GM19240 (cell line): ENCODE measurements at regions not wholly inside any gene's neighbourhood (a gene's known extent, or its start where the extent isn't known, plus 50 kb on each side); places are given as distances from the start of the nearest gene placed in this dataset.

ENCODE experiments used
- DNase-seq: peaks from one replicate; pipeline ENCODE4 v3.0.0; 2011; ENCODE audit warnings: low spot score; ENCODE audit not compliant: insufficient read length

DNA sequence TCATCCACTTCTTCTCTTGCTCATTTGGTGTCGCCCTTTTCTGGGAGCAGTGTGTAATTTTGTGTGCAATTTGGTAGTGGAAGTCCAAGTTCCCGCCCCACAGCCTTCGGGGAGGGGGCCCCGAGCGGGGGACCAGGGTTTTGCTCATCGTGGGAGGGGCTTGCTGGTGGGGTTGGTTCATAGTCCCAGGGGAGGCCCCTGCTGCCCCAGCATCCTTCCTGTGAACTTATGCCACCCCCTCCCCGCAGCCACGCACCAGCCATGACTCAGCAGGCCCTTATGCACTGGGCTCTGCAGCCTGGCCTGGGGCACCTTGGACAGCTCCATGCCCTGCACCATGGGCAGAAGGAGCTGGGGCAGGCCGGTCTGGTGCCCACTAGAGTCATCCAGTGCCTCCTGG is 1183.6 kb downstream of the BRD1 start:
- no peak for DNase-seq

DNA sequence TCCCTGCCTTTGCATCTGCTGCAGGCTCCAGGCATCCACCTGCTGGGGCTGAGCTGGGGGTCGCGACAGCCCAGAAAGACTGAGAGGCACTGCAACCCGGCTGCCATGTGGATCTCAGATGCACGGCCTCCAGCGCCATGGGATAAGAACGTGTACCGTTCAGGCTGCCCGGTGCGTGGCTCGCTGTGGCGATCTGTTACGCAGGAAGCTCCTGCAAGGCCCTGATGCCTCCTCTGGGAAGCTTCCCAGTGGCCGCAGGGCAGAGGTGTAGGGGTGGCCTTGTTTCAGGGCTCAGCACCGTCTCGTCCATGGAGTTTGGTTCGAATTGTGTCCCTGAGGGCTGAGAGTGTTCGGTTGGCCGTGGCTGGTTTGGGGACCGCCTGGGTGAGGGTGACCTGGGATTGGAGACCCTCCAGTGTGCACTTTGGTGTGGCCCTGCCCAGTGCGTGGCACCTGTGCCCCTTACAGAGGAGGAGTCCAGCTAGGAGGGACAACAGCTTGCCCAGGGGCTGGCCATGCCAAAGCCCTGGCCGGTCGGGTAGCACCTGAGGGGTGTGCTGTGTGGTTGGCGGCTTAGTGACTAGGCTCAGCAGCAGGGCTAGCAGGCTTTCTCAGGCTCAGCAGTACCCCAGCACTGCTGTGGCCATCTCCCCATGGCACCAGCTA is 1184.5 kb downstream of the BRD1 start:
- DNase-seq: no peak

DNA sequence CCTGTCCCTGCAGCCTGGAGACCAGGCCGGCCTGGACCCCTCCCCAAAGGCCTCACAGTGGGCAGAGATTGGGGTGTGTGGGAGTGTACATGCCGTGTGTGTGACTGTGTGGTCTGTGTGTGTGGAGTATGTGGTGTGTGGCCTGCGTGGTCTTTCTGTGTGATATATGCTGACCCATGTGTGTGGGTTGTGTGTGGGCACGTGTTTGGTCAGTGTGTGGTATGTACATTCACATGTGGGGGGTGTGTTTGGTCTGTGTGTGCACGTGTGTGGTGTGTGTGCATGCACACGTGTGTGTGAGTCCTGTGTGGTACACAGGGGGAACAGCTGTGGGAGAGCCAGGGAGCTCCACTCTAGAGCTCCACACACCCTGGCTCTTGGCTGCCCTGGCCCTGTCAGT is 1185.1 kb downstream of the BRD1 start:
- DNase-seq: no peak

DNA sequence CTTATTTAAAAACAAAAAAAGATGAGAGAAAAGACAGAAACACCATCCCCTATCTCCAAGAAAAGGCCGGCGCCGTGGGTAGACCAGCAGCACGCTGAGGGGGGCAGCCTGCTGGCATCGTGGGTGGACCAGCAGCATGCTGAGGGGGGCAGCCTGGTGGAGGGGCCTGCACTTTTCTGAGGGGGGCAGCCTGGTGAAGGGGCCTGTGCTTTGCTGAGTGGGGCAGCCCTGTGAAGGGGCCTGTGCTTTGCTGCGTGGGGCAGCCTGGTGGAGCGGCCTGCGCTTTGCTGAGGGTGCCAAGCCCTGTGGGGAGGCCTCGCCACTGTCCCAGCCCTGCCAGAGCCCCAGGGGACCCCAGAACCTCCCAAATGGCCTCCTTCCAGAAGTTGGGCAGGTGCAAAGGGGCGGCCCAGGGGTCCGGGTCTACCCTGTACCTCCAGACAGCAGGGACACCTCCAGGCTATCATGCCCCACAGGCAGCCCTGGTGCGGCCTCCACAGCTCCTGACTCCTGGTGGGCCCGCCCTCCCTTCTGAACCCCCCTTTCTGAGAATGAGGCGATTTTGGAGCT is 1185.7 kb downstream of the BRD1 start:
- no peak for DNase-seq

DNA sequence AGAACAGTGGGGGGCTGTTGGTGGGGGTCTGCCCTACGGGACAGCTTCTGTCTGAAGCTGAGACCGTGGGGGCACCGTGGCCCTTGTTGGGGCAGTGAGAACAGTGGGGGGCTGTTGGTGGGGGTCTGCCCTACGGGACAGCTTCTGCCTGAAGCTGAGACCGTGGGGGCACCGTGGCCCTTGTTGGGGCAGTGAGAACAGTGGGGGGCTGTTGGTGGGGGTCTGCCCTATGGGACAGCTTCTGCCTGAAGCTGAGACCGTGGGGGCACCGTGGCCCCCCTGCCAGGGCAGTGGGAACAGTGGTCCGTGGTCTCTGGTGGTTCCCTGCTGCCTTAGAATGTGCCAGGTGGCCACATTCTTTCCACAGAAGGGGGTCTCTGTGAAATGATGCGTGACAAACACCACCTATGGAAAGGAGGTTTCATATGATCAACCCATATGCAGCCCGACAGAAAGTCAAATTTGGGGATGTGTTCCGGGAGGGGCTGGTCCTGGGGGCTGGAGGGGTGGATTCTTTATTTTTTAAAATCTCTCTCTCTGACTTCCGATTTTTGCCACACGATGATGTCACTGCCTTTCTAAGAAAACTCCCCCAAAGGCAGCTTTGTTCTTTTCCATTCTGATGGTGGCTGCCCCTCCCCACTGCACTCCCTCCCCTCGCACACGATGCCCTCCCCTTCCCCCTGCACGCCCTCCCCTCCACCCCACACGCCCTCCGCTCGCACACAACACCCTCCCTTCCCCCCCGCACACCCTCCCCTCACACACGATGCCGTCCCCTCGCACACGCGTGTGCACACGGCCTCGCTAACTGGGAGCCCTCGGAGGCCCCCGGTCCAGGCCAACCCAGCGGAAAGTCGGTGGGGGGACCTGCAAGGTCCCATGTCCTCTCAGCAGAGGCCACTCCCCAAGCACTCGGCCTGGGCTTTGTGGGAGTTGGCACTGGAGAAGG is 1186.5 kb downstream of the BRD1 start:
- no peak for DNase-seq

DNA sequence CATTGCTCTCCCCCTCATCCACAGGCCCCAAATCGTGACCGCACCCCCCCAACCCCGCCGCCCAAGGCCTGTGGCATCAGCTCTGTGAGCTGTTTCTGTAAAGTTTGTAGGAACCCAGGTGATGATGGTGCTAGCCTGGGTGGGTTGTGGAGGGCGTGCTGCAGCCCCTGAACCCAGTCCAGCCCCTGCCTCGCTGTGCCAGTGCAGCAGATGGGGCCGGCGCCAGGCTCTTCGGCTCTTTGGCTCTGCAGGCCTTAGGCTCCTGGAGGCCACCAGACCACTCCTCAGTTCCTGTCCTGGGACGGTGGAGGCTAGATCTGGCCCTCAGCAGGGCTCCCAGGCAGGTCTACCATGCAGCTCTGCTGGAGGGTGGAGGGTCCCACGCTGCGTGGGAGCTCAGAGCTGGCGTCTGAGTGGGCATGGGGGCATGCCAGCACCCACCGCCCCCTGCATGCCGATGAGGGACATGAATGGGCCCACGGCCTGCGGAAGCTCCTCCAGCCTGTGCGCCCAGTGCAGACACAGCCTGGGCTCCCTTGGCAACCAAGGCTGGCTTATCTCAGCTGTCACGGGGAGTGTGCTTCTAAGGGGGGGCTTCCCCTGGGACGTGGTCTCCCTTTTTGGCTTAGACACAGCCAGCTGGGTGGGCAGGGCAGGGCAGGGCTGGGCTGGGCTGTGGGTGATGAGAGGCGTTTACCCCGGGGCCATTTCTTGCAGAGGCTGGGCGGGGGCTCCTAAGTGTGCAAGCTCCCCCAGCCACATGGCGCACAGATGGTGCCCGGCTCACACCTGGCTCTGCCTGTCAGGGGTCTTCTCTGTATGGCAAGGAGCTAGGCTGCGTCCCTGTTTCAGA is 1187.6 kb downstream of the BRD1 start:
- DNase-seq: no peak

DNA sequence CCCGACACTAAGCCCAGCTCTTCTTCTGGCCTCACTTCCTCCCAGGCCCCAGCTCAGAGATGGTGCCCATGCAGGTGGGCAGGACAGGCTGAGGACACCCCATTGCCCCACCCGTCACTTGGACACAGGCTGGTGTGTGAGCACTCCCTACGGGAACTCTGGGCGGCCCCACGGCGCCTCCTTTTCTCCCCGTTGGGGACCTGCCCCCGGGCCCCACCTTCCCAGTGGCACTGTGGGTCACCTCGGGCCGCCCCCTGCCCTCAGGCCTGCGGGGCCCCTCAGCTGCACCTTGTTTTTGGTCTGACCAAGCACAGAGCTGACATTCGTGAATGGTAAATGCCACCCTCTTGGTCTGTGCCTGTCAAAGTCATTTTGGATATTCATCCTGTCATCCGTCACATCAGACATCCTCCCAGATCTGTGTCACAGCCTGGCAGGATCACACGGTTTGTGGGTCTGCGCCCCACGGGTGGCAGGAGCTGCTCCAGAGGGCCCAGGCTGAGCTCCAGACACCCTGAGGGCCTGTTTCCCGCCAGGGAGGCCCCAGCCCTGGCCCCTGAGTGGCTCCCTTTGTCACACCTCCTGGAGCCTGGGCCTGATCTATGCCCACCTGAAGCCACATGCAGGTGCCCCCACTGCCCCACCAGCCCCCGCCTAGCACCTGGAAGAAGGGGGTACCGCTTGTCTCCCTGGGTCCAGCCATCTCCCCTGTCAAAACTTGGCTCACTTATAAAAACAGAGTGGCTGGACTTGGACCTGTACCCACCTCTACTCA is 1188.5 kb downstream of the BRD1 start:
- no peak for DNase-seq

DNA sequence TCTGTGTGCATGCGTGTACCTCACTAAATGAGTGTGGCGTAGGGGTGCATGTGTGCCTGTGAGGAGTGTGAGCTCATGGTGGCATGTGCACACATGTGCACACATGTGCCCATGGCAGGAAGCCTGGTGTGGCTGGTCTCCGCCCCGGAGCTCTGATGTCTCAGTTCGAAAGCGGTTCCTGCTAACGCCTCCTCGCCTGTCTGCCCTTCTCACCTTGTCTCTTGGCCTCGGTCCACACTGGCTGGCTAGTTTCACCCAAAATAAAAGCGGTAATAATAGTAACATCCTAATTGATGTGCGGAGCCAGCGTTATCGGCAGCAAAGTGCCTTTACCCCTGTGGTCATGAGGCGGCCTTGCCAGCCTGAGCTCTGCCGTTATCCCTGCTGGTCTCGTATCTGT is 1190.4 kb downstream of the BRD1 start:
- DNase-seq: no peak

DNA sequence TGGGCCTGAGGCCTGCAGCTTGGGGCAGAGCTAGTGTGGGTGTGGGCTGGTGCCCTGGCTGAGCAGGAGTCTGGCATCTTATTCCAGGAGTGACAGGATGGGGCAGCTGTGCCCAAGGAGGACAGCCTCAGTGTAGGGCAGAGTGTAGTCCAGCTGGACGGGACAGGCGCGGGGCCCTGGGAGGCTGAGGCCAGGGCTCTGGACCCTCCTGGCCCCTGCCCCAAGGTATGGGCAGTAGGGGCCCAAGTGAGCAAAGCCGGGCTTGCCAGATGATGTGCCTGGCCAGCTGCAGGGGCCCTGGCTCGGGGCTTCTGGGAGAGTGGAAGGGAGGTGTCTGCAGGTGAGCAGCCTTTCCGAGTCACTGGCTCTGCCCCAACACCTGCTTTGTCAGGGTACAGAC is 1190.9 kb downstream of the BRD1 start:
- no peak for DNase-seq

DNA sequence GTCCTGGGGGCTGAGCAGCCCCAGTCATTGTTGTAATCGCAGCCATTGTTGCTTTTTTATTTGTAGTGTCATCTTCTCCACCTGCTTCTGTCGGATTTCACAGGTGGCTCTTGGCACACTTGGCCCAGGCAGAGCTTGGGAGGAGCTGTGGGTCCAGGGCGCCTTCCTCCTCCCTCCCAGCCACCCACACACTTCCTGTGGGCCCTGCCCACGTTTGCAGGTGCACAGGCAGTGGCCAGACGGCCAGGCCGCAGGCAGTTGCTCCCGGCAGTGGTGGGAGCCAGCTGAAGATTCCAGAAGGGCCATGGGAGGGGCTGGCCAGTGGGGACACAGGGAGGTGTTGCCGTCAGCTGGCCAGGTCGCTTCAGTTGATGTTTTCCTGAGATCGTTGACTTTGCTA is 1191.9 kb downstream of the BRD1 start:
- DNase-seq: no peak

DNA sequence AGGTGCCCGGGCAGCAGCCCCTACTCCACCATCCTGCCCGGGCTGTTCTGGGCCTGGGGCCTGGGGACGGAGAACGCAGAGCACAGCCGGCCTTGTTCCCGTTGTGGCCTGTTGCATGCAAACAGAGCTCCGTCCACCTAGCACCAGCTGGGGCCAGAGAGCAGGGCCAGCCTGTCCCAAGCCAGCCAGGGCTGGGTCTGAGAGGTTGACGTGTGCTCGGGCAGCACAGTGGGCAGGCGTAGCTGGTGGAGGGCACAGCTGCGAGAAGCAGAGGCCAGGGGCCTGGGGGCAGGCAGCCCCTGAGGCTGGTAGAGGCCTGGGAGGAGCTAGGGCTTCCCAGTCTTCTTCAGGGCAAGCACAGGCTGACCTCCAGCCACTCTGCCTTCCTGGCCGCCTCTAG is 1192.6 kb downstream of the BRD1 start:
- DNase-seq: no peak

DNA sequence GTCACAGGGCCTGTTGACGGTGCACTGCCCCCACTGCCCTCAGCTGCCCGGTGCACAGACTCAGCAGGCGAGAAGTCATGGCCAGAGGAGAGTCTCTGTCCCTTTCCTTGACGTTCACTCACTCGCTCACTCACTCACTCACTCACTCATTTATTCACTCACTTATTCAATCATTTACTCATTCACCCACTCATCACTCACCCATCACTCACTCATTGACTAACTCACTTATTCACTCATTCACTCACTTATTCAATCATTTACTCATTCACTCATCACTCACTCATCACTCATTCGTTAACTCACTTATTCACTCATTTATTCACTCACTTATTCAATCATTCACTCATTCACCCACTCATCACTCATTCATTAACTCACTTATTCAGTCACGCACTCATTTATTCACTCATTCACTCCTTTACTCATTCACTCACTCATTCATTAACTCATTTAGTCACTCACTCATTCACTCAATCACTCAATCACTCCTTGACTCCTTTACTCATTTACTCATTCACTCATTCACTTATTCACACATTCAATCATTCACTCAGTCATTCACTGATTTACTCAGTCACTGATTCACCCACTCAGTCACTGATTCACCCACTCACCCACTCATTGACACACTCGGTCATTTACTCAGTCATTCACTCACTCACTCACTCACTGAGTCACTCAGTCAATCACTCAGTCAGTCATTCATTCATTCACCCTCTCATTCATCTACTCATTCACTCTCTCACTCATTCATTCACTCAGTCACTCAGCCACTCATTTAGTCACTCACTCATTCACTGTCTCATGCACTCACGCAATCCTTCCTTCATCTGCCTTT is 1193.5 kb downstream of the BRD1 start:
- DNase-seq: no peak

DNA sequence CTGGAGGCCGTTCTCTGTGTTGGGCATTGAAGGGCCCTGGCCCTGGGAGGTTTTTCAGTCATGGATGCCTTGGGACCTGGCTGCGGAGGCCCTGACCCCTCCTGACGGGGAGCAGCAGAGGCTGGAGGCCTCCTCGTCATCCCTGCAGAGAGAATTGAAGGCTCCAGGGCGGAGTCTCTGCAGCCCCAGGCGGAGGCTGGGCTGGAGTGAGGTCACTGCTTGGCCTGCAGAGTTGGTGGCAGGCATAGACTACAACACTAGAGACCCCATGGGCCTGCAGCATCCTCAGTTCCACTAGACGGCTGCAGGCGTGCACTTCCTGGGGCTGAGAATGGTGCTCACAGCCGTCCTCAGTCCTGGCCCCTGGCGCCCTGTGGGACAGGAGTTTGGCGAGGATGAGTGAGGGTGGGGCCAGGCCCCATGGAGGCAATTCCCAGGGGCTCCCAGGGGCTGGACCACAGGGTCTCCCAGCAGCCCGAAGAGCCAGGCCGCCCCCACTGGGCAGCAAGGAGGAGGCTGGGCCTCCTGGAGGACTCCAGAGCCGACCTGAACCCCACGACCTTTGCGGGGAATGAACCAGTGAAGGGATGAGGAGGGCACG is 1194.9 kb downstream of the BRD1 start:
- DNase-seq: no peak

DNA sequence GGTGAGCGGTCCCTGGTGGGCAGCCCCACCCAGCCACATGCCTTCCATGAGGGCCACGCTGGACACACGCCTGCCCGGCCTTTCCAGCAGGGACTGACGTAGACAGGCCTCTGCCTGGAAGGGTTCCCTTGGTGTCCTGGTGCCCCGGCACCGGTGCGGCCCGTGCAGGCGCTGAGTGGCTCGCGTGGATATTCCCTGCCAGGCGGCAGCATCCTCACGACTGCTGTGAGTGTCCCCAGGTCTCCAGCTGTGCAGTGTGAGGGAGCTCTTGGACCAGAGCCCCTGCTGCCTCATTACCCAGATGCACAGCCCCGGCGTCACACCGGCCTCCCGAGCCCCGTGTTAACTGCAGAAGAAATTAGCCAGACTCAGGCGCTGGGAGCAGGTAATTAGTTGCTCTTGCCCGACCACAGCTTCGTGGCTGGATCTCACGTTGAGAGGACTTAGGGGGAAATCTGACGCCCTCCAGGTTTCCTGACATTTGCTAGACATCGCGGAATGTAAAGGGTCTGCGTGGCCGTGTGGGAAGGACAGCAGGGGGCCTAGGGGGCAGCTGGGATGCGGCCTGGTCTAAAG is 1196.3 kb downstream of the BRD1 start:
- no peak for DNase-seq

DNA sequence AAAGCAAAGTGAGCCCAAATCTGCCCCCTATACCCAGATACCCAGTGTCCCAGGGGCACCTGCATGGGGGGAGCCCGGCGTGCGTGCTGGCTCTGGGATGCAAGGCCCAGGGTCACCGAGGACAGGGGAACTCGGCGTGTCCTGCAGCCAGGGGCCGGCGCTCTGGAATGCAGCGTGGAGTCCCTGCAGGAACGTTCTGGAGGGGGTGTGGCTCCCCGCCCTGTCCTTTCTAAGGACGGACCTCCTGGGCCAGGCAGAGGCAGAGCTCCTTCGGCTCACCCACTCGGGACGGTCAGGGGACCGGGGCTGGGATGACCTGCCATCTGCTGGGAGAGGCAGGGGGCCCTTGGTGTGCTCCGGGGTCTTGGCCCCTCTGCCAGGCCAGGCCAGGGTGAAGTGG is 1196.8 kb downstream of the BRD1 start:
- DNase-seq: no peak

DNA sequence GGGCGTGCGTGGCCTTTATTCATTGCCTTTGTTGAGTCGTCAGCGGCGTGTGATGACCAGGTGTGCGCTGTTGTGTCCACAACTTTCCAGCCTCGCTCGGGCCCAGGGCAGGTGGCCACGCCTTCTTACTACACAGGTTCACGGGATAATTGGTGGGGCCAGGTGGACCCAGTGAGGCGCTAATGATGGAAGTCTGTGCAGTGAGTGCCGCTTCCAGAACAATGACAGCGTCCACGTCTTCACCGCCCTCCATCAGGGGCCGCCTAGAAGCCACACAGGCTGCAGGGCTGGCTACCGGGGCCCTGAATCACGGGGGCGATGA is 1197.3 kb downstream of the BRD1 start:
- no peak for DNase-seq

DNA sequence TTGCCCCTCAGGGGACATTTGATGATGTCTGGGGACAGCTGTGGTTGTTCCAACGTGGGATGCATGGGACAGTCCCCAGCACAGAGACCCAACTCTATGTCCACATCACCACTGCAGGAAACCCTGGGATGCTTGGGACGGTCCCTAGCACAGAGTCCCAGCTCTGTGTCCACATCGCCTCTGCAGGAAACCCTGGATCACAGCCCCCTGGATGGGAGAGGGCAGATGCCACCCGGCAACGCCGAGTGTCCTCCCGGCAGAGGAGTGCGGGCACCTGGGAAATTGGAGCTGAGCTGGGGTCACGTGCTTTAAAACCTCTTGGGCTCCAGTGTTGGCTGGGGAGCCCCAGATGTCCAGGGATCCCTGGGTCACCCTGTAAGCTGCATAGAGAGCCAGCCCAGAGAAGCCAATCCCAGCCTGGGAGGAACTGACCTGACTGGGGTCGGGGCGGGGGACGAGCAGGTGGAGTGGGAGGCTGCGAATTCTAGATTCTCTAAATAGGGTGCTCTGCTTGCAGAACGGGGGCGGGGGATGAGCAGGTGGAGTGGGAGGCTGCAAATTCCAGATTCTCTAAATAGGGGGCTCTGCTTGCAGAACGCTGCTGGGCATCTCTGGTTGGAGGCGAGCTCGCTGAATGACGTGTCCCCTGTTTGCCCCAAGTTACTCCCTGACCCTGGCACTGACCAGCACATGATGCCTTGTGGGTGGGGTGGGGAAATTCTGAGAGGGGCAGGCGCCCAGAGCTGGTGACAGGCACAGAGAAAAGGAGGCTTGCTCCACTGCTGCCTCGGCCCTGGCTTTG is 1197.8 kb downstream of the BRD1 start:
- DNase-seq: no peak

DNA sequence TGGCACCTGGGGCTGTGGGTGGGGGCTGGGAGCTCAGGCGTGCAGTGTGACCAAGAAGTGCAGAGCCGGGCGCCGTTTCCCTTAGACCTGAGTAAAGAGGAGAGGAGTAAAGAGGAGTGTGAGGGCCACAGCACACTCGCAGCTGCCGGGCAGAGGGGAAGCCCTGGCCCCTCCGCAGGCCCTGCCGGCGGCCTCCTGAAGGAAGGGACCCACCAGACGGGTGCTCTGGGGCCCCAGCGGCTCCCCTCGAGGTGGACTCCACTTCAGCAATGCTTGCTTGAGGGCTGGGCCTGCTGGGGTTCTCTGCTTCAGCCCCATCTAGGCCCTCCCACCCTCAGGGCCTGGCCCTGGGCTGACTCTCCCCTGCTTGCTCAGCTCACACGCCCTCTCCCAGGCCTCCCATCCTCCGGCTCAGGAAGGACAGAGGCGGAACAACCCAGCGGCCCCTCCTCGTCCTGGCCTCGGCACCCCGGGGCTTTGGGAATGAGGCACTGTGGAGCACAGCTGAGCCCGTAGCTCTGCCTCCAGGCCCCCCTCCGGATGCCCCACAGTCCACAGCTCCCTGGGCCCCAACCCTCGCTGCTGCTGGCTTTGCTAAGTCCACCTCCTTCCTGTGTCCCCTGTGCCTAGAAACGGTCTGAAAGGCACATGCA is 1198.7 kb downstream of the BRD1 start:
- DNase-seq: no peak
